ENCODE measurements at regions not wholly inside any gene's neighbourhood (a gene's known extent, or its start where the extent isn't known, plus 50 kb on each side); places are given as distances from the start of the nearest gene placed in this dataset.

- no peak overlapping the region; the same call in 1 of the 2 replicates for H3K27ac ChIP-seq
- TF ChIP-seq CTCF (conservative IDR thresholded peaks at IDR 0.05), result no peak
Measured at GRCh38 chr9:96047741-96048103, 172.2 kb downstream of the ERCC6L2 start.

- no peak overlapping the region for H3K27ac ChIP-seq
- TF ChIP-seq ZFX (IDR thresholded peaks at IDR 0.05), result no peak
Measured at GRCh38 chr9:96047116-96047639, 171.7 kb downstream of the ERCC6L2 start.

GRCh38 chr9:96045811-96046210 lies 170.3 kb downstream of the ERCC6L2 start:
- no peak overlapping the region for H3K27ac ChIP-seq

GRCh38 chr9:96044401-96044800 lies 168.9 kb downstream of the ERCC6L2 start:
- H3K27ac ChIP-seq, result no peak overlapping the region
- TF ChIP-seq CTCF (conservative IDR thresholded peaks at IDR 0.05), result no peak
- TF ChIP-seq ZFX (IDR thresholded peaks at IDR 0.05), result no peak

More at GRCh38 chr9:96045811-96046210, 170.3 kb downstream of the ERCC6L2 start:
- TF ChIP-seq ZFX (IDR thresholded peaks at IDR 0.05), result no peak
- no peak for TF ChIP-seq CTCF (conservative IDR thresholded peaks at IDR 0.05)

- TF ChIP-seq CTCF (conservative IDR thresholded peaks at IDR 0.05) (no peak), ZFX (IDR thresholded peaks at IDR 0.05) (no peak)
Measured at GRCh38 chr9:96040591-96041461, 165.3 kb downstream of the ERCC6L2 start.

GRCh38 chr9:96038914-96039313 lies 163.4 kb downstream of the ERCC6L2 start:
- TF ChIP-seq ZFX (IDR thresholded peaks at IDR 0.05) (no peak), CTCF (conservative IDR thresholded peaks at IDR 0.05) (no peak)
- H3K27ac ChIP-seq, result no peak overlapping the region

More at GRCh38 chr9:96040591-96041461, 165.3 kb downstream of the ERCC6L2 start:
- peak overlapping the region; percentile 20; the same call in 1 of the 2 replicates for H3K27ac ChIP-seq

- TF ChIP-seq CTCF (conservative IDR thresholded peaks at IDR 0.05), result no peak
- TF ChIP-seq ZFX (IDR thresholded peaks at IDR 0.05), result no peak
- no peak overlapping the region for H3K27ac ChIP-seq
Measured at GRCh38 chr9:96038271-96038670, 162.8 kb downstream of the ERCC6L2 start.

Data from C4-2B (cell line).